Keratinocyte (primary cell): ENCODE measurements at regions not wholly inside any gene's neighbourhood (a gene's known extent, or its start where the extent isn't known, plus 50 kb on each side); places are given as distances from the start of the nearest gene placed in this dataset.
"Not testable (repeated sequence)": the region's sequence is repeated elsewhere in the genome, so short reads cannot be mapped to it uniquely, and the experiment has no call there.

ENCODE experiments used
- DNase-seq: peaks from one replicate; pipeline ENCODE4 v3.0.0-alpha.2; 2011; ENCODE audit warnings: low read depth, missing footprints, low spot score
- FAIRE-seq: peaks from 2 replicates; lab custom pipeline; 2011; peaks lifted over from hg19 to GRCh38; lab: Jason Lieb, UNC
- H2AFZ ChIP-seq: 2 replicates; pipeline ENCODE4 v1.6.0; 2012; ENCODE audit warnings: low read length, control low read depth, inconsistent platforms; ENCODE audit not compliant: control insufficient read depth
- H3K27ac ChIP-seq: 2 replicates; pipeline ENCODE4 v1.5.1; 2011; ENCODE audit warnings: low read length; ENCODE audit not compliant: control insufficient read depth, insufficient read depth
- H3K27me3 ChIP-seq: 3 replicates; pipeline ENCODE4 v1.6.0; 2011; ENCODE audit warnings: low read length; ENCODE audit not compliant: control insufficient read depth, insufficient read depth; ENCODE audit errors: extremely low read depth
- H3K36me3 ChIP-seq, 2 experiments: 2 replicates in 1 of 2; 3 replicates in 1 of 2; pipeline ENCODE4 v1.5.1; 2011; ENCODE audit warnings: low read length in 2 of 2, mild to moderate bottlenecking in 1 of 2; ENCODE audit not compliant: control insufficient read depth in 2 of 2, insufficient read depth in 2 of 2; ENCODE audit errors: extremely low read depth in 1 of 2
- H3K4me1 ChIP-seq: 3 replicates; pipeline ENCODE4 v1.5.1; 2011; ENCODE audit warnings: low read length; ENCODE audit not compliant: control insufficient read depth, insufficient read depth; ENCODE audit errors: extremely low read depth
- H3K4me2 ChIP-seq: 3 replicates; pipeline ENCODE4 v1.6.0; 2011; ENCODE audit warnings: low read depth, low read length; ENCODE audit not compliant: control insufficient read depth, insufficient read depth; ENCODE audit errors: extremely low read depth
- H3K4me3 ChIP-seq, 3 experiments: fragments of 200-600 bp in 1 of 3; sonication (generic) in 1 of 3; 2 replicates in 2 of 3; 3 replicates in 1 of 3; pipeline ENCODE4 v1.5.1; 2011 to 2016; ENCODE audit warnings: low read length in 3 of 3, mild to moderate bottlenecking in 3 of 3, control low read depth in 2 of 3, inconsistent platforms in 1 of 3, low read depth in 1 of 3, mixed read lengths in 1 of 3, mixed run types in 1 of 3, moderate library complexity in 1 of 3; ENCODE audit not compliant: control insufficient read depth in 2 of 3, insufficient read depth in 2 of 3; ENCODE audit errors: extremely low read depth in 1 of 3
- H3K79me2 ChIP-seq: 2 replicates; pipeline ENCODE4 v1.6.0; 2012; ENCODE audit warnings: low read length; ENCODE audit not compliant: control insufficient read depth, insufficient read depth
- H3K9ac ChIP-seq: 3 replicates; pipeline ENCODE4 v1.6.0; 2011; ENCODE audit warnings: low read length; ENCODE audit not compliant: control insufficient read depth, insufficient read depth; ENCODE audit errors: extremely low read depth
- H3K9me1 ChIP-seq: 3 replicates; pipeline ENCODE4 v1.6.0; 2011; ENCODE audit warnings: low read length; ENCODE audit not compliant: control insufficient read depth, insufficient read depth; ENCODE audit errors: extremely low read depth
- H3K9me3 ChIP-seq: 2 replicates; pipeline ENCODE4 v1.5.1; 2012; ENCODE audit warnings: low read depth, low read length; ENCODE audit not compliant: control insufficient read depth
- H4K20me1 ChIP-seq: 3 replicates; pipeline ENCODE4 v1.6.0; 2011; ENCODE audit warnings: low read length; ENCODE audit not compliant: control insufficient read depth, insufficient read depth; ENCODE audit errors: extremely low read depth
- EZH2 ChIP-seq: IDR thresholded peaks from one replicate; pipeline ENCODE4 v1.6.1; 2012; ENCODE audit warnings: inconsistent platforms, mild to moderate bottlenecking, low read length, moderate library complexity
- dilution Hi-C: fragments of 300-500 bp; cut with MboI; formaldehyde crosslinking; loops from one replicate; pipeline ENCODE4 v1.7.0; 2020; ENCODE audit warnings: low sequenced_read_pairs; ENCODE audit not compliant: extremely low pct_ligation_motif_present
- TF ChIP-seq, protein P1 (sequence below), 3 experiments: IDR thresholded peaks in 1 of 3; conservative IDR thresholded peaks in 1 of 3; optimal IDR thresholded peaks in 1 of 3; 2 replicates in 2 of 3; 3 replicates in 1 of 3; pipeline versions ENCODE3 to v1.5.1; 2011; ENCODE audit warnings: low read length in 3 of 3, mild to moderate bottlenecking in 3 of 3, moderate library complexity in 2 of 3, control low read depth in 1 of 3, inconsistent platforms in 1 of 3; ENCODE audit not compliant: insufficient read depth in 2 of 3; ENCODE audit errors: extremely low read depth in 1 of 3

DNA sequence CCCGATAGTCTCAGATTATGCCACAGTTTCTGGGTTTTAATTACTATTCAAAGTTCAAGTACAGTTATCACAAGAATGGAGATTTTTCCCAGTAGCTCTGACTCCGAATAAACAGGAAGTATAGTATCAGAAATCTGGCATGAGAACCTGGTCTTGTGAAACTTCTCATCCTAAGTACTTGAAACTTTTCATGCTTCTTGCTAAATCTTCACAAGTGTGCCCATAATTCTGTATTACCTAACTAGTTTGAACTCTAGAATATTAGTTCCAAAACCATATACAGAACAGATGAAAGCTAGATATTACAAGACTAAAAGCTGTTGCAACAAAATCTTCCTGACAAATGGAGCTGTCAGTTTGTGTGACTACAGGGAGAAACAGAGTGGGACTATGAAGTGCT, 70.5 kb upstream of the CSNK1A1L start:
- H3K4me1 ChIP-seq: peaks cover 2% of the 10 kb centered on the region
- TF ChIP-seq EZH2: no peak
- TF ChIP-seq, protein P1, sequence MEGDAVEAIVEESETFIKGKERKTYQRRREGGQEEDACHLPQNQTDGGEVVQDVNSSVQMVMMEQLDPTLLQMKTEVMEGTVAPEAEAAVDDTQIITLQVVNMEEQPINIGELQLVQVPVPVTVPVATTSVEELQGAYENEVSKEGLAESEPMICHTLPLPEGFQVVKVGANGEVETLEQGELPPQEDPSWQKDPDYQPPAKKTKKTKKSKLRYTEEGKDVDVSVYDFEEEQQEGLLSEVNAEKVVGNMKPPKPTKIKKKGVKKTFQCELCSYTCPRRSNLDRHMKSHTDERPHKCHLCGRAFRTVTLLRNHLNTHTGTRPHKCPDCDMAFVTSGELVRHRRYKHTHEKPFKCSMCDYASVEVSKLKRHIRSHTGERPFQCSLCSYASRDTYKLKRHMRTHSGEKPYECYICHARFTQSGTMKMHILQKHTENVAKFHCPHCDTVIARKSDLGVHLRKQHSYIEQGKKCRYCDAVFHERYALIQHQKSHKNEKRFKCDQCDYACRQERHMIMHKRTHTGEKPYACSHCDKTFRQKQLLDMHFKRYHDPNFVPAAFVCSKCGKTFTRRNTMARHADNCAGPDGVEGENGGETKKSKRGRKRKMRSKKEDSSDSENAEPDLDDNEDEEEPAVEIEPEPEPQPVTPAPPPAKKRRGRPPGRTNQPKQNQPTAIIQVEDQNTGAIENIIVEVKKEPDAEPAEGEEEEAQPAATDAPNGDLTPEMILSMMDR (optimal IDR thresholded peaks at IDR 0.05 in 1 of 3, IDR thresholded peaks at IDR 0.05 in 1 of 3, conservative IDR thresholded peaks at IDR 0.05 in 1 of 3; ENCODE audit: extremely low read depth in 1 of 3, insufficient read depth in 2 of 3, low read length in 3 of 3): no peak
- no peaks in the 10 kb centered on the region for H3K9me3 ChIP-seq
- no peaks in the 10 kb centered on the region for H3K79me2 ChIP-seq
- no peak overlapping the region for H2AFZ ChIP-seq
- DNase-seq (no peak), FAIRE-seq (peak; percentile 23)
- H4K20me1 ChIP-seq: no peaks in the 10 kb centered on the region
- H3K4me3 ChIP-seq: no peak overlapping the region
- H3K9ac ChIP-seq: no peak overlapping the region
- no peak overlapping the region for H3K4me2 ChIP-seq
- dilution Hi-C loops: no loop called here
- no peaks in the 10 kb centered on the region for H3K27me3 ChIP-seq
- no peaks in the 10 kb centered on the region for H3K36me3 ChIP-seq
- no peaks in the 10 kb centered on the region for H3K9me1 ChIP-seq
- no peak overlapping the region for H3K27ac ChIP-seq

DNA sequence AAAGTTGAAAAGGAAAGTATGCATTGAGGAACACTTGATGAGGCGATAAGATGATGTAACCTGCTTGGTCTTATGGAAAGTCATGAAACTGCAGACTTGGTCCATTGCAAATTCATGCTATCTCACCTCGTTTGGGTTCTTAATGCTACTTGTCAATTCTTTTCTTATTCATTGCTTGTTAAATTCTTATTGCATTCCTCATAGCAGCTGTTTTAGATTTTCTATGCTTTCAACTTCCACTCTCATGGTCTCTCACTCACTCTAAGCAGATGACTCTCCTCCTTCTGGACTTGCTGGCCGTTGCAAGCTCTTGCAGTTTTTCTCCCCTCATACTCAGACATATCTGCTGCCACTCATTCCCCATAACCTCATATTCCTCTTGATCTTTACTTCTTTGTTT, 67.8 kb upstream of the CSNK1A1L start:
- Histone ChIP-seq H3K9me1 (no peaks in the 10 kb centered on the region), H3K27me3 (no peaks in the 10 kb centered on the region), H3K4me3 (no peak overlapping the region), H4K20me1 (no peaks in the 10 kb centered on the region), H3K36me3 (no peaks in the 10 kb centered on the region), H3K27ac (no peak overlapping the region), H3K4me2 (no peak overlapping the region), H2AFZ (no peak overlapping the region), H3K4me1 (peaks cover 2% of the 10 kb centered on the region), H3K79me2 (no peaks in the 10 kb centered on the region), H3K9ac (no peak overlapping the region), H3K9me3 (no peaks in the 10 kb centered on the region)
- dilution Hi-C loops: no loop called here
- no peak for TF ChIP-seq EZH2
- TF ChIP-seq, protein P1 (optimal IDR thresholded peaks at IDR 0.05 in 1 of 3, IDR thresholded peaks at IDR 0.05 in 1 of 3, conservative IDR thresholded peaks at IDR 0.05 in 1 of 3; ENCODE audit: extremely low read depth in 1 of 3, insufficient read depth in 2 of 3, low read length in 3 of 3): no peak
- FAIRE-seq (no peak), DNase-seq (no peak)

DNA sequence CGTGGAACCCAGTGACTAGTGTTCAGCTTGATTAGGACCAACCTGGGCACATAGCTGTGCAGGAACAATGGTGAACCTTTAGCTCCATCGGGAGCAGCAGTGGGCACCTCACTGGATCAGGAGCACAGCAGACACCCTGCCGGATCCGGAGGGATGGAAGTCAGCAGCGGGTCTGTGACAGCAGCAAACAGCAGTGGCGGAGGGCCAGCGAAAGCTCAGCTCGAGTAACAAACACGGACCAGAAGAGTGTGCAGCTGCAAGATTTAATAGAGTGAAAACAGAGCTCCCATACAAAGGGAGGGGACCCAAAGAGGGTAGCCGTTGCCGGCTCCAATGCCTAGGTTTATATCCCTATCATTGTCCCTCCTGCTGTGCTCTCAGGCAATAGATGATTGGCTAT, 66.8 kb upstream of the CSNK1A1L start:
- not testable (repeated sequence) for H3K27me3 ChIP-seq, H2AFZ ChIP-seq

More for the DNA sequence above, 66.8 kb upstream of the CSNK1A1L start:
- H3K9me3 ChIP-seq, H3K4me1 ChIP-seq, H3K9ac ChIP-seq, DNase-seq, H3K4me2 ChIP-seq, H3K79me2 ChIP-seq, FAIRE-seq, H3K9me1 ChIP-seq, H3K36me3 ChIP-seq, dilution Hi-C loops, H3K27ac ChIP-seq, H3K4me3 ChIP-seq, H4K20me1 ChIP-seq: not testable (repeated sequence)
